ENCODE measurements at regions not wholly inside any gene's neighbourhood (a gene's known extent, or its start where the extent isn't known, plus 50 kb on each side); places are given as distances from the start of the nearest gene placed in this dataset.

DNA sequence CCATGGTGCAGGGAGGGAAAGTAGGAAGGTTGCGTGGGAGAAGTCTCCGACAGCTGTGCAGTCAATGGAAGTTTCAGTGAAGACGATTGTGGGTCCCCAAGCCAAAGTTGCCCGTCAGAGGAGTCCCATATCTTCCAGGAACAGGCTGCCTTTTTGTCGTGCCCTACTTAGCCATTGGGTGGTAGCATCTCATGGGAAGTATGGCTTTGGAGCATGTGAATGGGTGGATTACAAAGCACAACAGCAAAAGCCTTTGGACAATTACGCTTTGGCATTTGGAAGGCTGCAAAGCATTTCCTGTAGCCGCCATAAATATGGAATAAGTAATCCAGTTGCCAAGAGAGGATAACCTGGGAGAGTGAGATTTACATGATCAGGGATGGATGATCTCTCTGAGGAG is 300.7 kb upstream of the BOD1L1 start:
- no peak overlapping the region for H3K27ac Mint-ChIP-seq (ENCODE audit: unreplicated experiment)
- peaks cover 3% of the 10 kb centered on the region for H3K9me3 Mint-ChIP-seq
- DNase-seq (ENCODE audit: low read depth, low spot score): no peak
- H3K27me3 Mint-ChIP-seq (ENCODE audit: low read depth): no peaks in the 10 kb centered on the region
- TF ChIP-seq, protein P1, sequence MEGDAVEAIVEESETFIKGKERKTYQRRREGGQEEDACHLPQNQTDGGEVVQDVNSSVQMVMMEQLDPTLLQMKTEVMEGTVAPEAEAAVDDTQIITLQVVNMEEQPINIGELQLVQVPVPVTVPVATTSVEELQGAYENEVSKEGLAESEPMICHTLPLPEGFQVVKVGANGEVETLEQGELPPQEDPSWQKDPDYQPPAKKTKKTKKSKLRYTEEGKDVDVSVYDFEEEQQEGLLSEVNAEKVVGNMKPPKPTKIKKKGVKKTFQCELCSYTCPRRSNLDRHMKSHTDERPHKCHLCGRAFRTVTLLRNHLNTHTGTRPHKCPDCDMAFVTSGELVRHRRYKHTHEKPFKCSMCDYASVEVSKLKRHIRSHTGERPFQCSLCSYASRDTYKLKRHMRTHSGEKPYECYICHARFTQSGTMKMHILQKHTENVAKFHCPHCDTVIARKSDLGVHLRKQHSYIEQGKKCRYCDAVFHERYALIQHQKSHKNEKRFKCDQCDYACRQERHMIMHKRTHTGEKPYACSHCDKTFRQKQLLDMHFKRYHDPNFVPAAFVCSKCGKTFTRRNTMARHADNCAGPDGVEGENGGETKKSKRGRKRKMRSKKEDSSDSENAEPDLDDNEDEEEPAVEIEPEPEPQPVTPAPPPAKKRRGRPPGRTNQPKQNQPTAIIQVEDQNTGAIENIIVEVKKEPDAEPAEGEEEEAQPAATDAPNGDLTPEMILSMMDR (conservative IDR thresholded peaks at IDR 0.05): no peak
- H3K4me1 Mint-ChIP-seq: no peaks in the 10 kb centered on the region
- no peak overlapping the region for H3K4me3 Mint-ChIP-seq
- peaks cover 3% of the 10 kb centered on the region for H3K36me3 Mint-ChIP-seq (ENCODE audit: low read depth)

GRCh38 chr4:13930155-13930554 is 302.6 kb upstream of the BOD1L1 start:
- Mint-ChIP-seq H3K27ac (ENCODE audit: unreplicated experiment) (no peak overlapping the region), H3K9me3 (no peaks in the 10 kb centered on the region), H3K4me1 (no peaks in the 10 kb centered on the region), H3K27me3 (ENCODE audit: low read depth) (no peaks in the 10 kb centered on the region), H3K36me3 (ENCODE audit: low read depth) (no peaks in the 10 kb centered on the region), H3K4me3 (no peak overlapping the region)
- DNase-seq (ENCODE audit: low read depth, low spot score): no peak
- TF ChIP-seq, protein P1 (conservative IDR thresholded peaks at IDR 0.05): no peak

DNA sequence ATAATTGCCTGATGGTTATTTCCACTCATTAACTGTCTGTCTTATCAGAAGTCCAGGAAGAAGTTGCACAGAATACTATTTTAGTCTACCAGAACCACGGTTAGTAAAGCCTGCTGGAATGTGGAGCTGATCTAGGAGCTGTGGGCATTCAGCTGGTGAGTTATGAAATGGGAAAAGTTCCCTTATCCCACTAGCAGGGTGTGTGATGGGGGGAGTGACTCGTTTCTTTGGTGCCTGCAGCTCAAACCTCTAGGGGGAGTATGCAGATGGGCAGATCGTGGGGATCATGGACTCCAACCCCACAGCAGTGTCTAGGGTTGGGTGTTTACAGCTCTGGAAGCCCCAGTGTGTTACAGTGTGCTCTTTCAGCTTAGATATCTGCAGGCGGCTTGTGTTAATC is 305.7 kb upstream of the BOD1L1 start:
- H3K36me3 Mint-ChIP-seq (ENCODE audit: low read depth): no peaks in the 10 kb centered on the region
- TF ChIP-seq, protein P1 (conservative IDR thresholded peaks at IDR 0.05): no peak
- no peak overlapping the region for H3K4me3 Mint-ChIP-seq
- H3K9me3 Mint-ChIP-seq: no peaks in the 10 kb centered on the region
- DNase-seq (ENCODE audit: low read depth, low spot score): no peak
- no peak overlapping the region for H3K27ac Mint-ChIP-seq (ENCODE audit: unreplicated experiment)
- H3K4me1 Mint-ChIP-seq: peaks cover 4% of the 10 kb centered on the region
- no peaks in the 10 kb centered on the region for H3K27me3 Mint-ChIP-seq (ENCODE audit: low read depth)

DNA sequence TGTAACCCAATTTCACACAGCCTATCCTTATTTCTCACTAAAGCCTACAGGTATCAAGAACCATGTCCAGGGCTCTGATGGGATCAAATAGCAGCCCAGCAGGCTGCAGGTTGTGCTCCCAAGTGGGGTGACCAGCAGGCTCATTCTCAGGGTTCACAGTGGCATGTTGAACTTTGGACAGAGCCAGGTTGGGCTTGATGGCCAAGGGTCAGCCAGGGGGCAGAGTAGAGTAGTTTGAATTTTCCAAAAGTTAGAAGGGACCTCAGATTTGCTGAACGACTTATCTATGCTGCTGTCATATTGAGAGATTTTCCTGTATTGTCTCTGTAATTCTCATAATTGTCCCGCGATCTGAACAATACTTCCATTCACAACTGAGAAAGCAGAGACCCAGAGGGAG is 310.8 kb upstream of the BOD1L1 start:
- H3K4me1 Mint-ChIP-seq: peaks cover 4% of the 10 kb centered on the region
- DNase-seq (ENCODE audit: low read depth, low spot score): no peak
- no peaks in the 10 kb centered on the region for H3K36me3 Mint-ChIP-seq (ENCODE audit: low read depth)
- peak overlapping the region; percentile 43 for H3K27ac Mint-ChIP-seq (ENCODE audit: unreplicated experiment)
- H3K27me3 Mint-ChIP-seq (ENCODE audit: low read depth): no peaks in the 10 kb centered on the region
- TF ChIP-seq, protein P1 (conservative IDR thresholded peaks at IDR 0.05): no peak
- H3K4me3 Mint-ChIP-seq: no peak overlapping the region
- peaks cover 3% of the 10 kb centered on the region for H3K9me3 Mint-ChIP-seq

DNA sequence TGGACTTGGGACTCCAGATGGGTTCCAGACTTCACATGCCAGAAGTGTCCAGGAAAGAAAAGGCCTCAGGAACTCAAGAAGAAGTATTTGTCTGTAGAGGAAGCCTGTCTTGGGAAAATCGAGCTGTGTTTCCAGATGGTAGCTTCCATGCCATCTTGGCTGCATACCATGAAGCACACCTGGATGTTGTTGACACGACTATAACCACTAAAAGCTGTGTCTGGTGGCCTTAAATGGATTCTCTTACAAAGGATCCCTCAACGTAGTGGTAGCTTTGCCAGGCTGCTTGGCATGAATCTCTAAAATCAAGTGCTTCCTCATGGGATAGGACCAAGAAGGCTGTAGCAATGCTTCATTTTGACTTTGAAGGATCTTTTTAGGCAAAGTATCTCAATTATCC is 313.4 kb upstream of the BOD1L1 start:
- no peaks in the 10 kb centered on the region for H3K4me1 Mint-ChIP-seq

More for the DNA sequence above, 313.4 kb upstream of the BOD1L1 start:
- Mint-ChIP-seq H3K9me3 (peaks cover 3% of the 10 kb centered on the region), H3K4me3 (no peak overlapping the region), H3K36me3 (ENCODE audit: low read depth) (no peaks in the 10 kb centered on the region), H3K27ac (ENCODE audit: unreplicated experiment) (no peak overlapping the region), H3K27me3 (ENCODE audit: low read depth) (no peaks in the 10 kb centered on the region)
- DNase-seq (ENCODE audit: low read depth, low spot score): no peak
- TF ChIP-seq, protein P1 (conservative IDR thresholded peaks at IDR 0.05): no peak
